GM23248 (cell line): ENCODE measurements at regions not wholly inside any gene's neighbourhood (a gene's known extent, or its start where the extent isn't known, plus 50 kb on each side); places are given as distances from the start of the nearest gene placed in this dataset.

Source experiments
- DNase-seq: peaks from one replicate; pipeline ENCODE4 v3.0.0-alpha.2; 2015
- H2AFZ ChIP-seq: fragments of 200-600 bp; sonication (generic); 2 replicates; pipeline ENCODE4 v1.6.1; 2016; ENCODE audit warnings: antibody characterized with exemption
- H3F3A ChIP-seq: fragments of 200-600 bp; sonication (generic); 2 replicates; pipeline ENCODE4 v1.6.1; 2016; ENCODE audit warnings: mild to moderate bottlenecking, antibody characterized with exemption, mixed run types; ENCODE audit not compliant: insufficient read depth
- H3K27ac ChIP-seq: fragments of 200-600 bp; sonication (generic); 2 replicates; pipeline ENCODE4 v1.5.1; 2016; ENCODE audit warnings: mild to moderate bottlenecking
- H3K27me3 ChIP-seq: fragments of 200-600 bp; sonication (generic); replicated peaks from 2 replicates; pipeline ENCODE4 v1.6.1; 2016; ENCODE audit warnings: mild to moderate bottlenecking; ENCODE audit not compliant: insufficient read depth
- H3K36me3 ChIP-seq: fragments of 200-600 bp; sonication (generic); 2 replicates; pipeline ENCODE4 v1.6.1; 2016; ENCODE audit warnings: low read depth, mild to moderate bottlenecking
- H3K4me1 ChIP-seq: fragments of 200-600 bp; sonication (generic); 2 replicates; pipeline ENCODE4 v1.6.1; 2016; ENCODE audit warnings: mild to moderate bottlenecking; ENCODE audit not compliant: insufficient read depth
- H3K4me2 ChIP-seq: fragments of 200-600 bp; sonication (generic); one replicate; pipeline ENCODE4 v1.6.1; 2016; ENCODE audit warnings: mild to moderate bottlenecking; ENCODE audit not compliant: unreplicated experiment
- H3K4me3 ChIP-seq: fragments of 200-600 bp; sonication (generic); 2 replicates; pipeline ENCODE4 v1.5.1; 2016; ENCODE audit warnings: mild to moderate bottlenecking
- H3K79me2 ChIP-seq: fragments of 200-600 bp; sonication (generic); 2 replicates; pipeline ENCODE4 v1.6.1; 2016; ENCODE audit warnings: mild to moderate bottlenecking; ENCODE audit not compliant: insufficient read depth
- H3K9ac ChIP-seq: fragments of 200-600 bp; sonication (generic); 2 replicates; pipeline ENCODE4 v1.6.1; 2016; ENCODE audit warnings: mild to moderate bottlenecking
- H3K9me2 ChIP-seq: fragments of 200-600 bp; sonication (generic); 2 replicates; pipeline ENCODE4 v1.6.1; 2016; ENCODE audit warnings: mixed run types, mild to moderate bottlenecking, moderate library complexity; ENCODE audit not compliant: insufficient read depth
- H3K9me3 ChIP-seq: fragments of 200-600 bp; sonication (generic); one replicate; pipeline ENCODE4 v1.6.1; 2017; ENCODE audit warnings: low read depth
- H4K20me1 ChIP-seq: fragments of 200-600 bp; sonication (generic); 2 replicates; pipeline ENCODE4 v1.6.0; 2016; ENCODE audit not compliant: insufficient read depth
- EZH2 ChIP-seq: fragments of 200-600 bp; sonication (generic); IDR thresholded peaks from 2 replicates; pipeline ENCODE4 v1.6.1; 2018; ENCODE audit warnings: antibody characterized with exemption, mild to moderate bottlenecking; ENCODE audit not compliant: insufficient read depth, poor library complexity, severe bottlenecking
- EZH2phosphoT487 ChIP-seq: fragments of 200-600 bp; sonication (generic); IDR thresholded peaks from 2 replicates; pipeline ENCODE4 v1.6.1; 2018; ENCODE audit warnings: antibody characterized with exemption, moderate library complexity, mild to moderate bottlenecking, low read depth; ENCODE audit not compliant: insufficient read depth
- WGBS, 2 experiments: methylation state at CpG; one replicate each; pipeline ENCODE4 v1.1.6; 2015 to 2017; ENCODE audit warnings: low lambda C conversion rate in 2 of 2, low coverage in 1 of 2; ENCODE audit errors: missing lambda C conversion rate in 2 of 2; 5-methylcytosine and 5-hydroxymethylcytosine counted together
- in situ Hi-C: fragments of 300-500 bp; cut with MboI; formaldehyde crosslinking; loops from 2 replicates; pipeline ENCODE4 v1.15.0; 2020

DNA sequence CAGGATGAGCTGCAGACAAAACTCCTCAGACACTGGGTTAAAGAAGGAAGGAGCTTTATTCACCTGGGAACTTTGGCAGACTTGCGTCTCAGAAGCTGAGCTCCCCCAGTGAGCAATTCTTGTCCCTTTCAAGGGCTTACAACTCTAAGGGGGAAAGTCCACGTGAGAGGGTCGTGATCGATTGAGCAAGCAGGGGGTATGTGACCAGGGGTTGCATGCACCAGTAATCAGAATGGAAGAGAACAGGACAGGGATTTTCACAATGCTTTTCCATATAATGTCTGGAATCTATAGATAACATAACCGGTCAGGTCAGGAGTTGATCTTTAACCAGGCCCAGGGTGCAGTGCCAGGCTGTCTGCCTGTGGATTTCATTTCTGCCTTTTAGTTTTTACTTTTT, 202.8 kb upstream of the MRPS30 start:
- Histone ChIP-seq H4K20me1 (no peaks in the 10 kb centered on the region), H3K9ac (no peak overlapping the region), H3K27ac (no peak overlapping the region), H3K27me3 (no peaks in the 10 kb centered on the region), H3F3A (no peaks in the 10 kb centered on the region), H3K9me3 (no peaks in the 10 kb centered on the region), H3K4me2 (no peak overlapping the region), H3K4me3 (no peak overlapping the region), H3K9me2 (no peaks in the 10 kb centered on the region), H3K4me1 (no peaks in the 10 kb centered on the region), H3K36me3 (no peaks in the 10 kb centered on the region), H2AFZ (no peak overlapping the region), H3K79me2 (no peaks in the 10 kb centered on the region)
- in situ Hi-C loops: no loop called here
- no peak for TF ChIP-seq EZH2phosphoT487
- no peak for TF ChIP-seq EZH2
- no peak for DNase-seq
- WGBS, 2 experiments: 85 to 87% methylated on average over 5 of the region's 5 CpGs

DNA sequence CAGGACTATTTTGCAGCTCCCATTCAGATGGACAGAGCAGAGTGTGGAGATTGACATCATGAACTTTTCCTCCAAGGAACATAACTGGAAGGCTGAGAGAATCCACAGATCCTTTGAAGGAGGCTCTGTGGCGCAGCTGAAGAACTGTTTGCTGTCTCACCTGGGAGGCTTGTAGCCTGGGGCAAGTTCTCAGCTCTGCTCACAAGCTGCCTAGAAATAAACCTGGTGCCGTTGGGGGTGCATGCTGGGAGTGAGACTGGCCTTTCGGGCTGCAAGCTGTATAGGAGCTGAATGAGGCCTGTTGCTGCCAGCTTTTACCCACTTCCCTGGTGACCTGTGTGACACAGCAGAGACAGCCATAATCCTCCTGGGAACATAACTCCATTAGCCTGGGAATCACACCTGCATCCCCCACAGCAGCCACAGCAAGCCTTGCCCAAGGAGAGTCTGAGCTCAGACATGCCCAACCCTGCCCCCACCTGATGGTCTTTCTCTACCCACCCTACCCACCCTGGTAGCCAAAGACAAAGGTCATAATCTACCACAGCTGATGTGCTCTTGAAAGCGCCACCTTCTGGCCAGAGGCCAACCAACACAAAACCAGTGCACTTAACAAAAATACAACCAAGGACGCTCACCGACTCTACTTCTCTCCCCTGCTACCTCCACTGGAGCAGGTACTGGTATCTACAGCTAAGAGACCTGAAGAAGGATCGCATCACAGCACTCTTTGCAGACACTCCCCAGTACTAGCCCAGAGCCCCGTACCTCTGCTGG, 205.1 kb upstream of the MRPS30 start:
- Histone ChIP-seq H4K20me1 (no peaks in the 10 kb centered on the region), H3F3A (no peaks in the 10 kb centered on the region), H3K9me2 (no peaks in the 10 kb centered on the region), H2AFZ (no peak overlapping the region), H3K4me1 (no peaks in the 10 kb centered on the region), H3K79me2 (no peaks in the 10 kb centered on the region), H3K36me3 (no peaks in the 10 kb centered on the region), H3K4me3 (no peak overlapping the region), H3K27me3 (no peaks in the 10 kb centered on the region), H3K9ac (no peak overlapping the region), H3K9me3 (no peaks in the 10 kb centered on the region), H3K4me2 (no peak overlapping the region), H3K27ac (no peak overlapping the region)
- in situ Hi-C loops: no loop called here
- no peak for TF ChIP-seq EZH2
- no peak for TF ChIP-seq EZH2phosphoT487
- WGBS, 2 experiments: 57% methylated on average over 8 of the region's 8 CpGs
- DNase-seq: peak; percentile 1

DNA sequence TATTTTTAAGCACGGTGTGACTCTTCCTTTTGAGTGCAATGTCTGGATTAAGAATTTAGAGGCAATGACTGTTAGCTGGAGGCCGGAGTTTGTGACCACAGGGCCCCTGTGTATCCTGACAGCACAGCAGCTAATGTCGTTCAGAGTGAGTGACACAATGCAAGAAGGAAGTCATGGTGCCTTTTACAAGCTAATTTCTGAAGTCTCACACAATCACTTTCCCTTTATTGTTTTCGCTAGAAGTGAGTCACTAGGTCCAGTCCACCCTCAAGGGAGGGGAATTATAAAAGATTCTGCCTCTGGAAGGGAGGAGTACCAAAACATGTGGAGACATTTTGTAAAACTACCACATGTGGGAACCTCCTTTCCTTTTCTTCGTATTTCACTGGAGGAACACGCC, 185.5 kb upstream of the FGF10 start:
- WGBS, 2 experiments: 27% methylated on average over 6 of the region's 6 CpGs
- H3F3A ChIP-seq: no peaks in the 10 kb centered on the region
- in situ Hi-C loops: no loop called here
- H3K9ac ChIP-seq: no peak overlapping the region
- TF ChIP-seq EZH2phosphoT487 (no peak), EZH2 (no peak)
- H3K9me3 ChIP-seq: no peaks in the 10 kb centered on the region
- H3K4me1 ChIP-seq: no peaks in the 10 kb centered on the region
- H3K4me3 ChIP-seq: no peak overlapping the region
- no peaks in the 10 kb centered on the region for H4K20me1 ChIP-seq
- no peak overlapping the region for H3K4me2 ChIP-seq
- H2AFZ ChIP-seq: no peak overlapping the region
- no peaks in the 10 kb centered on the region for H3K36me3 ChIP-seq
- H3K27ac ChIP-seq: no peak overlapping the region
- DNase-seq: no peak
- H3K79me2 ChIP-seq: no peaks in the 10 kb centered on the region
- H3K27me3 ChIP-seq: no peaks in the 10 kb centered on the region
- no peaks in the 10 kb centered on the region for H3K9me2 ChIP-seq

DNA sequence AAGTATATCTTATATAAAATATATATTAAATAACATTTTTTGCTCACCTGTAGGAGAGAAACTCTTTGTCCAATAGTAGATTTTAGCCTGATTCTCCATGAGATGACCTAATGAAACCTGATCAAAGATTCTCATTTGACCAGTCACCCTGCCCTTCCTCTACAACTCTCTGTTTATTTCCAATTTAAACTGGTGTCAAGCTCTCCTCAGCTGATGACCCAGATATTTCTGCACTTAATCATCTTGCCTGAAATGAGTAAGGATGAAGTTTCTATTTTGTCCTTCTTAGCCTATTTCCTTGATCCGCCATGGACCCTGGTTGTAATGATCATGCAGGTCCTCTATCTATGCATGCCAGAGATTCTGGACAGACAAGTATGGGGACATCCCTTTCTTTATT, 179.3 kb upstream of the FGF10 start:
- WGBS, 2 experiments: 85 to 88% methylated on average over 1 of the region's 1 CpG
- no peak for DNase-seq
- Histone ChIP-seq H3K27ac (no peak overlapping the region), H3K27me3 (peaks cover 4% of the 10 kb centered on the region; the same call in 1 of the 2 replicates), H2AFZ (no peak overlapping the region), H3K9ac (no peak overlapping the region), H3K9me3 (no peaks in the 10 kb centered on the region), H3K36me3 (no peaks in the 10 kb centered on the region), H3K4me1 (no peaks in the 10 kb centered on the region), H3K9me2 (no peaks in the 10 kb centered on the region), H3K4me2 (no peak overlapping the region), H3F3A (no peaks in the 10 kb centered on the region), H3K79me2 (no peaks in the 10 kb centered on the region), H3K4me3 (no peak overlapping the region), H4K20me1 (no peaks in the 10 kb centered on the region)
- TF ChIP-seq EZH2: no peak
- TF ChIP-seq EZH2phosphoT487: no peak
- in situ Hi-C loops: no loop called here

DNA sequence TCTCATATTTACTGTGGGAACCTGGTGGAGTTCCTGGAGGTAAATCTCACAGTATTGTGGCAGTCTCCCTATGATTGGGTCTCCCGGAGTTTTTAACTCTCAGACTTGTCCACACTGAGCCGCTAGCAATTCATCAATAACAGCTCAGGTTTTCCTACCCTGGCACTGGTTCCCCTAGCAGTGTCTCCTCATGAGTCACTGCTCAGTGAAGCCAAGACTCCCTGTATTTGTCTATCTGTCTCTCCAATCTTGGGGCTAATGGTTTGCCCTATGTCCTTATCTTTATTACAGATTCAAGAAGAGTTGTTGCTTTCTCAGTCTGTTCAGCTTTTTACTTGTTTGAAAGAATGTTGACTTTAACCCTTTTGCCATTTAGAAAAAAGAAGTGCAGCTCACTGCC, 176.7 kb upstream of the FGF10 start:
- Histone ChIP-seq H3K9me3 (no peaks in the 10 kb centered on the region), H3K4me3 (no peak overlapping the region), H3K4me1 (no peaks in the 10 kb centered on the region), H3K4me2 (no peak overlapping the region), H4K20me1 (no peaks in the 10 kb centered on the region), H3K27ac (no peak overlapping the region), H3K9ac (no peak overlapping the region), H3K9me2 (no peaks in the 10 kb centered on the region; the same call in 1 of the 2 replicates), H3K36me3 (no peaks in the 10 kb centered on the region), H2AFZ (no peak overlapping the region), H3F3A (no peaks in the 10 kb centered on the region), H3K27me3 (peaks cover 4% of the 10 kb centered on the region; the same call in 1 of the 2 replicates), H3K79me2 (no peaks in the 10 kb centered on the region)
- in situ Hi-C loops: no loop called here
- DNase-seq: peak; percentile 26
- no peak for TF ChIP-seq EZH2phosphoT487
- no peak for TF ChIP-seq EZH2
- WGBS, 2 experiments: 0 to 8% methylated on average over 2 of the region's 2 CpGs
